ENCODE measurements at regions not wholly inside any gene's neighbourhood (a gene's known extent, or its start where the extent isn't known, plus 50 kb on each side); places are given as distances from the start of the nearest gene placed in this dataset.

GRCh38 chr11:80819271-80819670, 1378.4 kb upstream of the TENM4 start:
- DNase-seq: no peak

GRCh38 chr11:80816966-80817365, 1376.1 kb upstream of the TENM4 start:
- no peak for DNase-seq

- DNase-seq: no peak
These were observed 1375.6 kb upstream of the TENM4 start for GRCh38 chr11:80816454-80816847.

GRCh38 chr11:80815752-80816453, 1375.1 kb upstream of the TENM4 start:
- DNase-seq: no peak

- no peak for DNase-seq
These were observed 1374.0 kb upstream of the TENM4 start for GRCh38 chr11:80814813-80815212.

- DNase-seq: no peak
These were observed 1369.9 kb upstream of the TENM4 start for GRCh38 chr11:80810695-80811094.

- DNase-seq: peak; percentile 38
These were observed 1357.3 kb upstream of the TENM4 start for GRCh38 chr11:80798174-80798573.

- no peak for DNase-seq
These were observed 1342.7 kb upstream of the TENM4 start for GRCh38 chr11:80783561-80783960.

- no peak for DNase-seq
These were observed 1341.5 kb upstream of the TENM4 start for GRCh38 chr11:80782135-80782885.

GRCh38 chr11:80779905-80780605, 1339.2 kb upstream of the TENM4 start:
- DNase-seq: no peak

GRCh38 chr11:80778941-80779340, 1338.1 kb upstream of the TENM4 start:
- no peak for DNase-seq

GRCh38 chr11:80778432-80778831, 1337.6 kb upstream of the TENM4 start:
- no peak for DNase-seq

- no peak for DNase-seq
These were observed 1333.1 kb upstream of the TENM4 start for GRCh38 chr11:80773919-80774318.

- no peak for DNase-seq
These were observed 1330.2 kb upstream of the TENM4 start for GRCh38 chr11:80771017-80771416.

- DNase-seq: no peak
These were observed 1318.0 kb upstream of the TENM4 start for GRCh38 chr11:80758787-80759186.

- no peak for DNase-seq
These were observed 1307.5 kb upstream of the TENM4 start for GRCh38 chr11:80748207-80748925.

GRCh38 chr11:80746300-80746699, 1305.5 kb upstream of the TENM4 start:
- DNase-seq: no peak

GRCh38 chr11:80745416-80745815, 1304.6 kb upstream of the TENM4 start:
- no peak for DNase-seq

- DNase-seq: no peak
These were observed 1293.0 kb upstream of the TENM4 start for GRCh38 chr11:80733790-80734189.

- no peak for DNase-seq
These were observed 1292.5 kb upstream of the TENM4 start for GRCh38 chr11:80733361-80733760.

GRCh38 chr11:80727315-80727714, 1286.5 kb upstream of the TENM4 start:
- DNase-seq: no peak

- DNase-seq: no peak
These were observed 1285.4 kb upstream of the TENM4 start for GRCh38 chr11:80726236-80726635.

GRCh38 chr11:80724366-80724765, 1283.5 kb upstream of the TENM4 start:
- DNase-seq: no peak

All from retina (tissue), 1 donor.